ENCODE measurements at regions not wholly inside any gene's neighbourhood (a gene's known extent, or its start where the extent isn't known, plus 50 kb on each side); places are given as distances from the start of the nearest gene placed in this dataset.
"Not testable (repeated sequence)": the region's sequence is repeated elsewhere in the genome, so short reads cannot be mapped to it uniquely, and the experiment has no call there.

DNA sequence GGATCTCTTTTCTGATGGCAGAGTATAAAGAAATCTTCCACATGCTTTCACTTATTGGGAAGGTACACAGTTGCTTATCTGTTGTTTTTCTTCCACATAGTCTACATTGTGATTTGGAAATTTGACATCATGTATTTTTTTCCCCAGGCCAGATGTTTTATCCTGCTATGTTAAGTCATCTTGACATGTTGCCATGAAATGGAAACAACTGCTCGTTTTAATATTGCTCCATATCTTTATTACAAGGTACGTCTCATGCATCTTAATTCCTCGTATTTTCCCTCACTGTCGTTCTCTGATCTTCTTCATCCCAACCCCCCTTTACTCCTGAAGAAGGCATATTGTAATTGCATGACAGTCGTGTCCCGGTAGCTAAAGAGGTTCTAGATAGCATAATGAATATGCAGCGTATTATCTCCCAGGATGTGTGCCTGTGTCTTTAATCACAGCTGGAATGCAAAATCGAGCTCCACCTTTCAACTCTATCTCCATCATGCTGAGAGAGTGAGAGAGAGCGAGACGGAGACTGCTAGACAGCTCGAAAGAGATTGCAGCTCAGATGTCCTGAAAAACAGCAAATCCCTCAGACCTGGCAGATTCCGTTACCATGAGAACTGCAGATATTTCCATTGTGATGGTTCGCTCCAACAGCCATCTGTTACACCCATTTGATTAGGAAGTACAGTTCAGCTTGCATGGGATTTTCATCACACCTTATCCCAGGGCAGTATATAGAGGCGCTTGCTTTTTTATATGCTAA lies 281.7 kb downstream of the TMEM38B start:
- DNase-seq (ENCODE audit: low read depth, low spot score): no peak

DNA sequence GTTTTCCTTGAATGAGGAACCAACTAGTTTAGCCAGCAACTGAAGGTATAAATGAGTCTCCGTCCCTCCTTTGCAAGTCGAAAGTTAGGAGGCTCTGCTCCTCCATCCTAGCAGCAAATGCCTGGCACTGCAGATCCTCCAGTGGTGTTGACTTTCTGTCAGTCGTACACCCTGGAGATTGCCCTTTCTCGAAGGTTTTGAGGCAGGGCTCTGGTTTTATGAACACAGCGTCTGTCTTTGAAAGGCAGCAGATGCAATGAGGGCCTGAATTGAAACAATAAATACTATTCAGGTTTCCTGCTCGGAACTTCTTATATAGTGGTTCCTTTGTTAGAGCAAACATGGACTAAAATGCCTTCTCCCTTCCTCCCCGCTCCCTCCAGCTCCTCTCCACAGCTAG lies 284.0 kb downstream of the TMEM38B start:
- no peak for DNase-seq (ENCODE audit: low read depth, low spot score)

DNA sequence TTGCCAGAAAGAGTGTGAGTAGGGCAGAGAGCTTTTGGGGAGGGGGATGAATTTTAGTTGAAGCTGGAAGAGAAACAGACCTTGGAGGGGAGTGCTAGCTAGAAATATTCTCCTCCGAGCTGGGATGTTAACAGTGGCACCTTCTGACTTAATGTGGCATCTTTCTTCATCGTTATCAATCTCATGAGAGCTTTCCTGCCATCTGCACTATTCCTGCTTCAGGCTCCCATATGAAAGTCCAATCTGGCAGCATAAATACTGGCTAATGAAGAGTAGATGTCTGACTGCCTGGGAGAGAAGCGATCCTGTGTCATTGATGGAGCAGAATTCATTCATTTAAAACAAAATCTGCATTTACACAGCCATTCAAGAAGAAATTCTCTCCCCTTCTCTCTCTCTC lies 284.5 kb downstream of the TMEM38B start:
- no peak for DNase-seq (ENCODE audit: low read depth, low spot score)

DNA sequence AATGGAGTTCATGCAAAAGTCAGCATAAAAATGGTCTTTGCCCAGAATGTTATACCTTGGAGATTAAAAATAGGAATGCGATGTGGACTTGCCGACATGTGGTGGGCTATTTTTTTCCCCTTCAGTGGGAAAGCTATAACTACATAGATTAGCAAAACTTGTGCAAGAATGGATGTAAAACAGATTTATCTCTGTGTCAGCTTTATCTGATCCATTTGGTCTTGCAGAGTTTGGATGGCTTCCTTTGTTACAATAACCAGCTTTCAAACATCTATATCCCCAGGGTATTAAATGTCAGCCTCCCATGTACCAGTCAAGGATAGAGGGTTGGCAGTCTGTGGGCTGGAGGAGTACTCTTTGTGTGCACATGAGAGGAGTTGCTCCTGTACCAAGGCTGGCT lies 284.9 kb downstream of the TMEM38B start:
- DNase-seq (ENCODE audit: low read depth, low spot score): no peak

DNA sequence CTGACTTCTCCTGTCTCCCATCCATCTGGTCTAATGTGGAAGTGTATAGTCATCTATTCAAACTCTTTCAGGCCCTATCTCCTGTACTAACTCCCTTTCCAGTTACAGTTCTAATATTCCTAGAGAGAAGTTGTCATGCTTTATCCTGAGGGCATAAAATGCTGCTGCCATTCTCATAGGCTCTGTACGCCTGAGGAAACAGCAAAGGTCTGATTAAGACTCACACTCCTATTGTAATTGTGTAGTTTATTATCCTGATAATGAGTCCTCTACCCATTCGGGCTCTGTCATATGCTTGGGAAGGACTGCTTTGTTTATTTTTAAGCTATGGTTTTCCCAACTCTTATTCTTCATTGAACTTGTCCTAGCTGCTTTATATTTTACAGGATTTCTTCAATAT lies 290.4 kb downstream of the TMEM38B start:
- DNase-seq (ENCODE audit: low read depth, low spot score): no peak

DNA sequence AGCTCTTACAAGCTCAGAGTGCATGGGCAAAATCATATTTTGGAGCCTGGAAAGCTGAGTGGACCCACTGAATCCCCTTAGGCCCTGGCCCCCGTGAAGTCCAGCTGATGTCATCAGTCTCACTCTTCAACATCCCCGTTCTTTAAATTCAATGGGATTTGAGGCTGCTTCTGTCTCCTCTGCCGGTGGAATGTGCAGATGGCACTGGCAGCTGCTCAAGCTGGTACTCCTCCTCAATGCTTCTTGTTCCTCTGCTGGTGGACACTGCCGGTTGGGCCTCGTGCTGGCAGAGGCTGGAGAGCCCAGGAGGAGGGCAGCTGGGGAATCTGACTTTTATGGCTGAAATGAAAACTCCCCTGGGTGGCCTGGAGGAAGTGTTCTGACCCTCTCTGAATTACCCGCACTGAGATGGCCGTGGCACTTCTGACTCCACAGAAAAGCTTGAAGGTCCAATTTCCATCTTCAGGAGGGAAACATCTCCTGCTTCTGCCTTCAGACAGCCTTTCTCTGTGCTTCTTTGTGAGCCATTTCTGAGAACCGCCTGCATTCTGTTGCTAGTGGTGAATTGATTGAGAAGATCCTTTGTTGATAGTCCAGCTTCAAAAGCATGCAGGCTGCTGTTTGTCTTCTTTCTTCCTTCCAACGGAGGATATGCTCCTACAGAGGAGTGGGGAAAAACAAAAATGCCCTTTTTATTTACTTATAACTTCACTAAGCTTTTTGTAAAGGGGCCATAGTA lies 298.9 kb downstream of the TMEM38B start:
- DNase-seq (ENCODE audit: low read depth, low spot score): no peak

DNA sequence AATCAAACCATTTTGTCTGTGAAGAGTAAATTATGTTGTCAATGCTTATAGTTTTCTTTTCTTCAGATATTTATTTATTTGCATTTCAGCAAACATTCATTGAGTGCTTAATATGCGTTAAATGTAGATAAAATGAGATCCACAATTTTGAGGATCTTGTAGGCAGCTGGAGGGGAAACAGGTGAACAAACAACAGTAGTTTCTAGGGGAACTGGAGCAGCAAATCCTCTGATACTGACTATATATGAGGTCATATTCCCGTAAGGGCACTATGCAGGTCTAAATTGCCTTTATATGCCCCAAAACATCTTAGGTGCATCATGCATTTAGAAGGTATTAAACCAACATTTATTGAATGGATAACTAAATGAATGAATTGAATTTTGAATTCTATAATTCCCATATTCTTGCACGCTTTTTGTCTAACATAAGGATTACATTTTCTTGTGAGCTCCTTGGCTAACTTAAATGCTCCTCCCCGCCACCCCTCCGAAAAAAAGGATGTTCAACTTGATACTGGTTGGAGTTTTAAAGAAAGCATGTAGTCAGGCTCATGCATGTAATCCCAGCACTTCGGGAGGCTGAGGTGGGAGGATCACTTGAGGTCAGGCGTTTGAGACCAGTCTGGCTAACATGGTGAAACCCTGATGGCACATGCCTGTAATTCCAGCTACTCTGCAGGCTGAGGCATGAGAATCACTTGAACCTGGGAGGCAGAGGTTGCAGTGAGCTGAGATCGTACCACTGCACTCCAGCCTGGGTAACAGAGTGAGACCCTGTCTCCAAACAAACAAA lies 299.8 kb downstream of the TMEM38B start:
- DNase-seq (ENCODE audit: low read depth, low spot score): no peak

DNA sequence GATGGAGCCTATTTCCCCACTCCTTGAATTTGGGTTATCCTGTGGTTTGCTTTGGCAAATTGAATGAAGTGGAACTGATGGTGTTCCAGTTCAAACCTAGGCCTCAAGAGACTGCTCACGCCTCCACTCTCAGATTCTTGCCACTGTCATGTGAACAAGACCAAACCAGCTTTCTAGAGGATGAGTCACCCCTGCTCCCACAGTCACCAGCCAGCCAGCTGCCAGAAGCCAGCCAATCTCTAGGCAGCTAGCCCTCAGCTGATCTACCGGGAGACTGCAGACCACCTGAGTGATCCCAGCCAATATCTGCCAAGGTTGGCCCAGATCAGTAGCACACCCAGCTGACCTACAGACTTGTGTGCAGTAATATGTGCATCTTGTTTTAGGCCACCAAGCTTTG lies 300.6 kb downstream of the TMEM38B start:
- no peak for DNase-seq (ENCODE audit: low read depth, low spot score)

DNA sequence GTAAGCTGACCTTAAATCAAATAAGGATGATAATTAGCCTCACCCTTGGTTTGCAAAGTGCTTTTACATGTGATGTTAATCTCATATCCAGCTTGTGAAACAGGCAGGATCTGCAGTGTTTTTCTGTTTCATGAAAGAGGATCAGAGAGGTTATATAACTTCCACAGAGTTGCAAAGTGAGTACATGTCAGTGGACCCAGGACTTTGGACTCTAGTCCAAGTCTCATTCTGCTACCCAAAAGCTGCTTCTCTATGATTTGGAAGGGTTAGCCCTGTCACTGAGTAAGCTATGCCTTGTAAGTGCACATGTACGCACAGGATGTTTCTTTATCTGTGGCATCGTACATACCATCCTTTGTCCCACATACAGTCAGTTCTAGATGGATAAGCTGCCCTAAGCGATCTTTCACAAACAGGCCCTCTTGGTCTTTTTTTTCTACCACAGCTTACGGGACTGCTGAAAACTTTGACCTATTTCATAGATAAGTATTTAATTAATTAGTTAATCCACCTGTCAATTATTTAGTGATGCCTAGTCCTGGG lies 322.9 kb downstream of the TMEM38B start:
- DNase-seq (ENCODE audit: low read depth, low spot score): no peak

DNA sequence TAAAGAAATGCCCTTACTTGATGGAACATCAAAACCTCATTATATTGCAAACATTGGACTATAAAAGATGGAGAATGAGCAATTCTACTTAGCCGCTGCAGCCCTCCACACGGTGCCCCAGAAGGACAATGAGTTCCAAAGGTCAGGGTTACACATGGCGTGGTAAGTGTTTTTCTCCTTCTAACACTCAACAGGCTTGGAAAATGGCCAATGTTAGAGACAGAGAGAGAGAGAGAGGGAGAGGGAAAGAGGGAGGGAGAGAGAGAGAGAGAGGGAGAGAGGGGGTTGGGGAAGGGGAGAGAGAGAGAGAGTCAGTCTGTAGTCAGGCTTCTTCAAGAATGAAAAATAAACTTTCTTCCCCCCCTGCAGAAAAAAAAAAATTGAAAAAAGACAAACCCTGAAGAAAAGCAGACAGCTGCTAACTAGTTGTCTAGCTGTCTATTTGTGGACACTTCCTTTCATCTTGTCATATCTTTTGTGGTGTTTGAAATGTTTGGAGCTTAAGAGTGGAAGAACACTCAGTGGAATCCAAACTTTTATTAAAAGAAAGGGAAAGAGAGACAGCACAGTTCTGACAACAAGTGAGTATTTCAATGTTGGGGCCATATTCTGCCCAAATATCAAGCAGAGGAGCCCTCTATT lies 324.8 kb downstream of the TMEM38B start:
- DNase-seq (ENCODE audit: low read depth, low spot score): no peak

DNA sequence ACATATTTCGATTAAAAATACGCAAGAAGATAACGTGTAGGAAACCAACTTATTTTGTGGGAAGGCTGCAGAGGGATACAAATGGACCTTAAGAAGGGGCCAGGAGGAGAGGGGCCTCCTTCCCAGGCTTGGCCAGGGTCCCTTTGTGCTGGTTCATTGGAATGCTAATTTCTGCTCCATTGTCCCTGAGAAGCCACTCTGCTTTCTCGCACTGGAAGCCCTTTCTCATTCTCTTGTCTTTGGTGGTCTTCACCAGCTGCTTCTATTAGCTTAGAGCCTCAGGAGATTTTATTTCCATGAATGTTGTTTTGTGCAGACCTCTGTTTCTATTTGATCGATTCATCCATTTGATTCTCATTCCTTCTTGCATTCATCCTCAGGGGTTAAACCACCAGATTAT lies 325.4 kb downstream of the TMEM38B start:
- no peak for DNase-seq (ENCODE audit: low read depth, low spot score)

DNA sequence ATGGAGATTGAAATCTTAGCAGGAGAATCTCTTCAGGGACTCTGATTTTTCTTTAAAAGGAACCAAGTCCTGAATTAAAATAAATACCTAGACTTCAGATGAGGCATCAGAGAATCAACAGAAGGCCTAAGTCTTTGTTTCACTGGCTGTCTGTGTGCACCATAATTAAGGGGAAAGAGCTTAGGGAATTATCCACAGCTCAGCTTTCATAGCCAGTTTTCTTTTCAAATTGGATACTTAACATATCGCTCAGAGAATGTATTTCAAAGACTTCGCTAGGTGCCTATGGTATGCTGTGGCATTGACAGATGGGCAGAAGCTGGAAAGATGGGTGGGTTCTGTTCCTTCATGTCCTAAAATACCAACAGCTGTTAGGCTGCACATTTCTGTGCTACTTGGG lies 325.8 kb downstream of the TMEM38B start:
- no peak for DNase-seq (ENCODE audit: low read depth, low spot score)

DNA sequence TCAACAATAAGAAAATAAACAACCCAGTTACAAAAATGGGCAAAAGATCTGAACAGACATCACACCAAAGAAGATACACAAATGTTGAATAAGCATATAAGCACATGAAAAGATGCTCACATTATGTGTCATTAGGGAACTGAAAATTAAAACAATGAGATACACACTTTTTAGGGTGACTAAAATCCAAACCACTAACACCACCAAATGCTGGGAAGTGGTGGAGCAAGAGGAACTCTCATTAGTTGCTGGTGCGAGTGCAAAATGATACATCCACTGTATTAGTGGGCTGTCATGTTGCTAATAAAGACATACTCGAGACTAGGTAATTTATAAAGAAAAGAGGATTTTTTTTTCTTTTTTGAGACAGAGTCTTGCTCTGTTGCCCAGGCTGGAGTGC lies 329.1 kb downstream of the TMEM38B start:
- no peak for DNase-seq (ENCODE audit: low read depth, low spot score)

DNA sequence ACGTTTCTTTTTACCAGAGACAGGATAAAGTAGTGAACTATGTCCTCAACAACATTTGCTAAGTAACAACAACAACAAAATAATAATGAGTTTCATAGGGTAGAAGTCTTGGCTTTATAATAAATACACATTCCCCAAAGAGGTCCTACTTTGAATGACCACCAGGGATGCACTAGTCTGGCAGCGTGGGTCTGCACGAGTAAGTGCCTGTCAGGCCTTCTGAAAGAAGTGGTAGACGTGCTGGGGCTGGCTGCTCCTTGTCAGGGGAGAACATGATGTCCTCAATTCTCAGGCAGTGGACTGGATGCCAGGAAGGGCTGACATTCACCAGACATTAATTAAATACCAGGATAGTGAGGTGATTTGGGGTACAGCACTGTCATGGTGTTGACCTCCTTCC lies 331.1 kb downstream of the TMEM38B start:
- no peak for DNase-seq (ENCODE audit: low read depth, low spot score)

DNA sequence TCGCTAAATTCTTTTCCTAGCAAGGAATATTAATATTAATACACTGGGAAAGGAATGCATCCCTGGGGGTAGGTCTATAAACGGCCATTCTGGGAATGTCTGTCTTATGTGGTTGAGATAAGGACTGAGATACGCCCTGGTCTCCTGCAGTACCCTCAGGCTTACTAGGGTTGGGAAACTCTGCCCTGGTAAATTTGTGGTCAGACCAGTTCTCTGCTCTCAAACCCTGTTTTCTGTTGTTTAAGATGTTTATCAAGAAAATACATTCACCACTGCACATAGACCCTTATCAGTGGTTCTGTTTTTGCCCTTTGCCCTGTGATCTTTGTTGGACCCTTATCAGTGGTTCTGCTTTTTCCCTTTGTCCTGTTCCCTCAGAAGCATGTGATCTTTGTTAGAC lies 335.8 kb downstream of the TMEM38B start:
- DNase-seq (ENCODE audit: low read depth, low spot score): not testable (repeated sequence)

DNA sequence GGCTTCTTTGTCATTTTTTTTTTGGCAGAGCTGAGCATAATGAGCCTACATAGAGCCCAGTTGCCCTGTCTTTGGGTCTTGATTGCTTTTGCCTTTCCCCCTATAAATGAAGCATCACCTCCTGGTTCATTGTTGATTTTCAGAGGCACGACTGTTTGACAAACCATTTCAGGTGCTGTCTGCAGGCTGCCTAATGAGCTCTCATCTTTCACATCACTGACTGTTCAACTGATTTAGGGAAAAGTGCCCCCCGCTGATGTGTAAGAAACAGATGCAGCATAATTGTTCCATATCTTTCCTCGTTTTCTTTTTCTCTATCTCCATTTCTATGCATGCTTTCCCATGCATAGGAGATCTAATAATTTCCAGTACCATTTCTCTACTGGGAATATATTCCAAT lies 338.6 kb downstream of the TMEM38B start:
- no peak for DNase-seq (ENCODE audit: low read depth, low spot score)

DNA sequence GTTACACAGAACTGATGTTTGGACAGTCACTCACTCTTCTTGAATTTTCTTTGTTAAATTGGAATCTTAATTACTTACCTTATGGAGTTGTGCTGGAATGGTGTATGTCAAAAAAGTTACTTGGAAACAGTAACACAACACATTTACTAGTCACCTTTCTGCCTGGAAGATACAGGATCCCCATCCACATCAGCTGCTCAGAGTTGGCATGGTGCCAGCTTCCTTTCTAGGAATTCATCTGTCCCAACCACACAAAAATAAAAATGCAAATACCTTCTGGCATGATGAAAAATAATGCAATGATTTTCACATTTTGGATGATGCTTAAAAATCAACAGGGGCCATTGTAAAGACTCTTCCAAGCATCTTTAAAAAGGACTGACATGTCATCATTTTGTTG lies 341.5 kb downstream of the TMEM38B start:
- no peak for DNase-seq (ENCODE audit: low read depth, low spot score)

DNA sequence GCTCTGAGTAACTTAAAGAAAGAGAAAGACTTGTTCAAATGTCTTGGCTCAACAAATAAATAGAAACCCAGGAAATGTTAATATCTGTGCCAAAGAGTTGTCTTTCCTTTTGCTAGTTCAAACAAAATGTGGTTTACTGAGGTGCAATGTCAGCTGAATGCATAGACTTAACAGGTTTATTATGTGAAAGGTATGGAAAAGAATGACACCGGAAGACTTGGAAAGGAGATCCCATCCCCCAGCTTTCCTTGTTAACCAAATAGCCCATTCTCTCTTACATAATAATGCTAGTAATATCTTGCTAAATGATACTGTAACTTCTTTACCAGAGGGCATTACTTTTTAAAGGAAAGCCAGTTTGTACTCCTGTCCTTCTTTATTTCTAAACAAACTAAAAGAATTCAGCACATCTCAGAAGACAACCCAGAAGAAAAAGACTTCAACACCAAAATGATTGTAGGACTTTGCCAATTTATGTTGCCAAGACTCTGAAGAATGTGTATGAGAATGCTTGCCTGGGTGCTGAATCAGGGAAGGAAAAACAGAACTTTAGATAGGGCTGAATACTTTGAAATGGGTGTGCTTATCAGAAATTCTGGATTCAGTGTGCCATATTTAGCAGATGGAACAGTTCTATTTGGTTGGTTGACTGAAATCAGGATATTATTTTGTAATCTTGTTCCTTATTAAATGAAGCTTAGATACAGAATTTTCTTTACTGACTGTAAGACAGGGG lies 344.1 kb downstream of the TMEM38B start:
- DNase-seq (ENCODE audit: low read depth, low spot score): no peak

DNA sequence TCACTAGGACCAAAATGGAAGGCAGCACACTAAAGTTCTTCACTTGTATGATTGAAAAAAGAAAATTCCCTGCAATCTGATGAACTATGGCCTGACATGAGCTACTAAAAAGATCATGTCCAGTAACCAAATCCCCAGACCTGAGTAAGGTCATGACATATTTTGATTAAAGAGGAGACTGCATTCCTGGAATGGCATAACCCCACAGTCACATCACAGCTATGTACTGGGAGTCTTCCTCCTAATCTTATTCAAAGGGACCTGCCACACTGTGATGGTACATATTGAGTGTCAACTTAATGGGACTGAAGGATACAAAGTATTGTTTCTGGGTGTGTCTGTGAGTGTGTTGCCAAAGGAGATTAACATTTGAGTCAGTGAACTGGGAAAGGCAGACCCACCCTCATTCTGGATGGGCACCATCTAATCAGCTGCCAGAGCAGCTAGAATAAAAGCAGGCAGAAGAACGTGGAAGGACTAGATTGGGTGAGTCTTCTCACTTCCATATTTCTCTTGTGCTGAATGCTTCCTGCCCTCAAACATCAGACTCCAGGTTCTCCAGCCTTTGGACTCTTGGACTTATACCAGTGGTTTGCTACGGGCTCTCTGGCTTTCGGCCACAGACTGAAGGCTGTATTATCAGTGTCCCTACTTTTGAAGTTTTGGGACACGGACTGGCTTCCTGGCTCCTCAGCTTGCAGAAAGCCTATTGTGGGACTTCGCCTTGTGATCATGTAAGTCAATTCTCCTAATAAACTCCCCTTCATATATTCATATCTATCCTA lies 345.0 kb downstream of the TMEM38B start:
- DNase-seq (ENCODE audit: low read depth, low spot score): no peak

DNA sequence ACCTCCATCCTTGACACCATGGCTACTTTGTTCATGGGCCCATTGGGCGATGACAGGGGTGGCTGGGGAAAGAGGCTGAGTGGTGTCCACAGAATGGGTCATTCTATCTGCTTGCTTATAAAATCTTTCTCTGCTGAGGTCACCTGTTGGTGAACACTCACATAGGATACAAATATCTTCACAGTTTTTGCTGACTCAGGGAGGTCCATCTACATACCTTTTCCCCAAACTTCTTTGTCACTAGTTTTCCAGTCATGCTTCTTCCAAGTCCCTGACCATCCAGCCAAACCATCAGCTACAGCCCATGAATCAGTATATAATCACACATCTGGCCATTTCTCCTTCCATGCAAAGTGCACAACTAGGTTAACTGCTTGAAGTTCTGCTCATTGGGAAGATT lies 347.6 kb downstream of the TMEM38B start:
- not testable (repeated sequence) for DNase-seq (ENCODE audit: low read depth, low spot score)
